K562 (cell line): ENCODE measurements at regions not wholly inside any gene's neighbourhood (a gene's known extent, or its start where the extent isn't known, plus 50 kb on each side); places are given as distances from the start of the nearest gene placed in this dataset.

Experiments used
- ATAC-seq: fragments of 200-7000 bp; cut with Tn5 transposase; 3 replicates; pipeline ENCODE4 v1.9.1; 2020; ENCODE audit warnings: moderate library complexity
- BruUV-seq: library from RNA; stranded (reverse); fragments of 400-500 nt; replicated peaks from 2 replicates; lab custom pipeline; 2021; lab: Mats Ljungman, UMichigan
- CTCF ChIA-PET: fragments of 300-600 bp; formaldehyde crosslinking; extraction: SDS; loops from one replicate; lab custom pipeline; 2021; ENCODE audit warnings: low intra/inter-chr PET ratio; lab: Yijun Ruan, JAX
- POLR2A ChIA-PET: fragments of 300-600, 350-650 bp; sonication (Branson Sonifier 250); formaldehyde crosslinking; extraction: SDS; loops from one replicate; lab custom pipeline; 2021; ENCODE audit warnings: antibody characterized with exemption, inconsistent platforms; lab: Yijun Ruan, JAX
- DNase-seq, 4 experiments: peaks; one replicate each; pipeline versions ENCODE4 v3.0.0 to v3.0.0-alpha.2; 2011 to 2018; ENCODE audit warnings: low spot score in 3 of 4, mixed read lengths in 3 of 4; ENCODE audit errors: extremely low read depth in 1 of 4
- FAIRE-seq: peaks from 2 replicates; lab custom pipeline; 2011; peaks lifted over from hg19 to GRCh38; lab: Jason Lieb, UNC
- H2AFZ ChIP-seq: 2 replicates; pipeline ENCODE4 v1.6.0; 2011; ENCODE audit warnings: low read depth, low read length, control low read depth, inconsistent platforms
- H3K27ac ChIP-seq: fragments of 200-600 bp; 3 replicates; pipeline ENCODE4 v1.8.0; 2011; ENCODE audit warnings: low read depth, mild to moderate bottlenecking, control low read depth, inconsistent platforms, low read length, moderate library complexity, mixed read lengths; ENCODE audit errors: extremely low read depth
- H3K27me3 ChIP-seq, 2 experiments: fragments of 300-600 bp in 1 of 2; 2 replicates in 1 of 2; 3 replicates in 1 of 2; pipeline versions ENCODE4 v1.6.0 to v1.8.0; 2011; ENCODE audit warnings: inconsistent platforms in 2 of 2, low read length in 2 of 2, mild to moderate bottlenecking in 1 of 2, mixed read lengths in 1 of 2, moderate library complexity in 1 of 2; ENCODE audit not compliant: control insufficient read depth in 2 of 2, insufficient read depth in 2 of 2
- H3K36me3 ChIP-seq: fragments of 300-600 bp; 3 replicates; pipeline ENCODE4 v1.8.0; 2011; ENCODE audit warnings: mild to moderate bottlenecking, low read length, inconsistent platforms; ENCODE audit not compliant: control insufficient read depth, insufficient read depth
- H3K4me1 ChIP-seq, 2 experiments: fragments of 200-600 bp in 1 of 2; replicated peaks in 1 of 2; 2 replicates in 1 of 2; 3 replicates in 1 of 2; pipeline versions ENCODE4 v1.5.1 to v1.8.0; 2011; ENCODE audit warnings: inconsistent platforms in 2 of 2, low read length in 2 of 2, mild to moderate bottlenecking in 1 of 2, mixed read lengths in 1 of 2, moderate library complexity in 1 of 2; ENCODE audit not compliant: control insufficient read depth in 2 of 2, insufficient read depth in 2 of 2
- H3K4me2 ChIP-seq: 2 replicates; pipeline ENCODE4 v1.6.1; 2011; ENCODE audit warnings: low read length, control low read depth, inconsistent platforms, mixed read lengths; ENCODE audit not compliant: insufficient read depth
- H3K4me3 ChIP-seq: fragments of 200-600 bp; sonication (generic), shearing (Covaris generic); 2 replicates; pipeline ENCODE4 v1.5.1; 2016; ENCODE audit warnings: control low read depth, inconsistent platforms
- H3K79me2 ChIP-seq: fragments of 200-600 bp; 3 replicates; pipeline ENCODE4 v1.8.0; 2011; ENCODE audit warnings: low read length, inconsistent platforms; ENCODE audit not compliant: control insufficient read depth, insufficient read depth
- H3K9ac ChIP-seq, 2 experiments: 2 replicates each; pipeline versions ENCODE4 v1.6.0 to v1.6.1; 2011; ENCODE audit warnings: low read depth in 2 of 2, low read length in 2 of 2, control low read depth in 1 of 2, inconsistent platforms in 1 of 2, mild to moderate bottlenecking in 1 of 2, mixed read lengths in 1 of 2; ENCODE audit not compliant: insufficient read depth in 1 of 2
- H3K9me1 ChIP-seq: one replicate; pipeline ENCODE4 v1.6.0; 2011; ENCODE audit warnings: inconsistent platforms, mild to moderate bottlenecking, low read length, moderate library complexity; ENCODE audit not compliant: control insufficient read depth, insufficient read depth
- H3K9me3 ChIP-seq: replicated peaks from 2 replicates; pipeline ENCODE4 v1.5.1; 2011; ENCODE audit warnings: low read depth, low read length, inconsistent platforms; ENCODE audit not compliant: control insufficient read depth, insufficient read depth
- H4K20me1 ChIP-seq: replicated peaks from 2 replicates; pipeline ENCODE4 v1.6.1; 2011; ENCODE audit warnings: low read length, inconsistent platforms, mixed read lengths; ENCODE audit not compliant: control insufficient read depth, insufficient read depth
- BMI1 ChIP-seq: fragments of 150-350 bp; IDR thresholded peaks from 2 replicates; pipeline ENCODE4 v1.6.1; 2014; ENCODE audit warnings: low read length
- ESRRA ChIP-seq: fragments of 450-650 bp; IDR thresholded peaks from 2 replicates; pipeline ENCODE4 v1.6.1; 2014; ENCODE audit warnings: low read depth, mild to moderate bottlenecking, moderate library complexity, borderline replicate concordance
- GATAD2A ChIP-seq: fragments of 450-650 bp; IDR thresholded peaks from 2 replicates; pipeline ENCODE4 v1.6.1; 2017
- HLTF ChIP-seq: fragments of 450-650 bp; IDR thresholded peaks from 2 replicates; pipeline ENCODE4 v1.6.1; 2016
- IRF2 ChIP-seq: sonication (generic); formaldehyde crosslinking; IDR thresholded peaks from 2 replicates; pipeline ENCODE4 v1.8.1; 2022; ENCODE audit warnings: mild to moderate bottlenecking, missing genetic modification reagents
- MCM3 ChIP-seq: fragments of 450-650 bp; IDR thresholded peaks from 2 replicates; pipeline ENCODE4 v1.6.1; 2016
- TGIF2 ChIP-seq: sonication (generic); formaldehyde crosslinking; IDR thresholded peaks from 2 replicates; pipeline ENCODE4 v1.8.1; 2022; ENCODE audit warnings: mild to moderate bottlenecking, missing genetic modification reagents, moderate library complexity
- WGBS: fragments of 100-300 bp; shearing (Covaris generic); methylation state at CpG from one replicate; pipeline ENCODE4 v1.1.6; 2016; ENCODE audit warnings: low coverage, mixed read lengths; ENCODE audit not compliant: insufficient coverage; ENCODE audit errors: missing lambda C conversion rate; 5-methylcytosine and 5-hydroxymethylcytosine counted together
- in situ Hi-C: fragments of 300-500 bp; cut with MboI; formaldehyde crosslinking; loops from 4 replicates; pipeline ENCODE4 v1.15.0; 2018; ENCODE audit warnings: inconsistent platforms, mixed read lengths
- intact Hi-C: fragments of 100-400 bp; cut with micrococcal nuclease; formaldehyde crosslinking; loops from 2 replicates; pipeline ENCODE4 v1.14.2; 2022
- TF ChIP-seq, protein P1 (sequence below), 2 experiments: fragments of 450-650 bp in 1 of 2; sonication (generic) in 1 of 2; formaldehyde crosslinking in 1 of 2; IDR thresholded peaks in 1 of 2; conservative IDR thresholded peaks in 1 of 2; 2 replicates each; pipeline versions ENCODE4 v1.6.1 to v1.8.1; 2016 to 2023; ENCODE audit warnings: mild to moderate bottlenecking in 2 of 2, moderate library complexity in 2 of 2, inconsistent platforms in 1 of 2, missing genetic modification reagents in 1 of 2
- TF ChIP-seq, protein P2 (sequence below): fragments of 250-450 bp; sonication (Bioruptor Pico); IDR thresholded peaks from 2 replicates; pipeline ENCODE4 v1.5.0; 2022; ENCODE audit warnings: mild to moderate bottlenecking
- TF ChIP-seq, protein P3 (sequence below), 2 experiments: fragments of 450-650 bp in 1 of 2; IDR thresholded peaks; 2 replicates each; pipeline ENCODE4 v1.6.1; 2011 to 2017; ENCODE audit warnings: low read depth in 2 of 2, antibody characterized with exemption in 1 of 2, borderline replicate concordance in 1 of 2, low read length in 1 of 2, mild to moderate bottlenecking in 1 of 2, mixed read lengths in 1 of 2; ENCODE audit not compliant: control insufficient read depth in 1 of 2

DNA sequence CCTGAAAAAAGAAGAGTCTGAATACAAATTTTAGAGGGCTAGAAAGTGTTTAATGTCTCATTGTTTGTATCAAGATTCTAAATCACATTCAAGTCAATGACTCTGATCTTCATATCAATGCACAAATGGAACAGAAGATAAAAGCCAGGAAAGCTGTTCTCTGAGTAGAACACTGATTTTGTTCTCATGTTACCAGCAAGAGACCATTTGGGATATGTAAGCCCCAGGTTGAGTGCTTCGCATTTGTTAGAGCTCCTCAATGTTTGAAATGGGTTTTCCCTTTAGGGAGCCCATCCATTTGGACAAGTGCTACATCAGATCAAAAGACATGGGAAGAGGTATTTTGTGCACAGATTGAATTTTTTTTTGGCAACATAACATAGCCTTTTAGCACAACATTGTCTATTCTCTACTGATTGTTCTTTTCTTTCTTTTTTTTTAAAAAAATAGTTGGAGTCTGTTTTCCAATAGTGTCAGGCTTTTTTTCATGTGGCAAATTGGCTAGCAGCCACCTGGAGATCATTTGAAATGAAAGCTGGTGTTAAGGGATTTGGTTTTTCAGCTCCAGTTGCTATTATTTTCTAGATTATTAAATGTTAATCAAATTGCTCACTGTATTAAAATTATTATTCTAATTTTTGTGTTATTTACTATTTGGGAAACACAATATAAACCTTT, 74.5 kb upstream of the ZPLD1 start:
- intact Hi-C loops = no loop called here
- H3K79me2 ChIP-seq = no peaks in the 10 kb centered on the region
- BruUV-seq = no TSS peak
- H3K27me3 ChIP-seq = no peaks in the 10 kb centered on the region
- H3K9ac ChIP-seq = no peak overlapping the region
- FAIRE-seq (no peak), ATAC-seq (no peak), DNase-seq (no peak)
- CTCF ChIA-PET = no interaction called here
- no peaks in the 10 kb centered on the region for H3K4me1 ChIP-seq
- no peak overlapping the region for H3K4me3 ChIP-seq
- no peaks in the 10 kb centered on the region for H3K9me3 ChIP-seq
- H3K36me3 ChIP-seq = no peaks in the 10 kb centered on the region
- 8% methylated on average over 1 of the region's 1 CpG for WGBS
- H3K27ac ChIP-seq = no peak overlapping the region
- POLR2A ChIA-PET = no interaction called here
- H3K4me2 ChIP-seq = no peak overlapping the region
- no peak overlapping the region for H2AFZ ChIP-seq
- H4K20me1 ChIP-seq = no peaks in the 10 kb centered on the region
- H3K9me1 ChIP-seq = no peaks in the 10 kb centered on the region
- TF ChIP-seq BMI1 (no peak), GATAD2A (no peak)
- TF ChIP-seq, protein P1, sequence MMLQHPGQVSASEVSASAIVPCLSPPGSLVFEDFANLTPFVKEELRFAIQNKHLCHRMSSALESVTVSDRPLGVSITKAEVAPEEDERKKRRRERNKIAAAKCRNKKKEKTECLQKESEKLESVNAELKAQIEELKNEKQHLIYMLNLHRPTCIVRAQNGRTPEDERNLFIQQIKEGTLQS (IDR thresholded peaks at IDR 0.05) = no peak
- TF ChIP-seq, protein P1 (CRISPR knock-in tag; conservative IDR thresholded peaks at IDR 0.05) = no peak
- in situ Hi-C loops = no loop called here

DNA sequence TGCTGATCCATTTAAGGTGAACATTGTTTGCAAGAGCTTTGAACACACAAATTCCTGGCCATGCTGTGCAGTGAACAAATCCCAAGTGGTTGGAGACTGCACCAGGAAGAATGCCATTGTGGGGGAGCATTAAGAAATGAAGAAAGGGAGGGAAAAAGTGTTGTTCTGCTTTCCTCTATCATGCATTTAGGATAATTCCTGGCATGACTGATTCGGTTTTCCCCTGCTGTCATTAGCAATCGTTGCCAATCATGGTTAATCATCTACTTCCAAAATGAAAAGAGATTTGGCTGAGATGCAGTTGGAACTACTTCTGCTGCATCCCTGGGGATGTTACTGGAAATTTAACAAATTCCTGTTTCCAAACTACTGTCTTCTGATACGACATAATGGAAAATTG, 73.7 kb upstream of the ZPLD1 start:
- Histone ChIP-seq H3K9ac (no peak overlapping the region), H2AFZ (no peak overlapping the region), H3K4me3 (no peak overlapping the region), H3K36me3 (no peaks in the 10 kb centered on the region), H3K9me1 (no peaks in the 10 kb centered on the region), H3K79me2 (no peaks in the 10 kb centered on the region), H3K27me3 (no peaks in the 10 kb centered on the region), H3K4me2 (no peak overlapping the region), H4K20me1 (no peaks in the 10 kb centered on the region), H3K4me1 (no peaks in the 10 kb centered on the region), H3K27ac (no peak overlapping the region), H3K9me3 (no peaks in the 10 kb centered on the region)
- DNase-seq (no peak), ATAC-seq (no peak), FAIRE-seq (no peak)
- ChIA-PET POLR2A (no interaction called here), CTCF (no interaction called here)
- WGBS = 0% methylated on average over 2 of the region's 3 CpGs
- no TSS peak for BruUV-seq
- intact Hi-C loops (no loop called here), in situ Hi-C loops (no loop called here)
- TF ChIP-seq IRF2 (CRISPR knock-in tag) = no peak
- no peak for TF ChIP-seq ESRRA
- TF ChIP-seq, protein P2, sequence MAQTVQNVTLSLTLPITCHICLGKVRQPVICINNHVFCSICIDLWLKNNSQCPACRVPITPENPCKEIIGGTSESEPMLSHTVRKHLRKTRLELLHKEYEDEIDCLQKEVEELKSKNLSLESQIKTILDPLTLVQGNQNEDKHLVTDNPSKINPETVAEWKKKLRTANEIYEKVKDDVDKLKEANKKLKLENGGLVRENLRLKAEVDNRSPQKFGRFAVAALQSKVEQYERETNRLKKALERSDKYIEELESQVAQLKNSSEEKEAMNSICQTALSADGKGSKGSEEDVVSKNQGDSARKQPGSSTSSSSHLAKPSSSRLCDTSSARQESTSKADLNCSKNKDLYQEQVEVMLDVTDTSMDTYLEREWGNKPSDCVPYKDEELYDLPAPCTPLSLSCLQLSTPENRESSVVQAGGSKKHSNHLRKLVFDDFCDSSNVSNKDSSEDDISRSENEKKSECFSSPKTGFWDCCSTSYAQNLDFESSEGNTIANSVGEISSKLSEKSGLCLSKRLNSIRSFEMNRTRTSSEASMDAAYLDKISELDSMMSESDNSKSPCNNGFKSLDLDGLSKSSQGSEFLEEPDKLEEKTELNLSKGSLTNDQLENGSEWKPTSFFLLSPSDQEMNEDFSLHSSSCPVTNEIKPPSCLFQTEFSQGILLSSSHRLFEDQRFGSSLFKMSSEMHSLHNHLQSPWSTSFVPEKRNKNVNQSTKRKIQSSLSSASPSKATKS (CRISPR knock-in tag) = no peak
- TF ChIP-seq, protein P3, sequence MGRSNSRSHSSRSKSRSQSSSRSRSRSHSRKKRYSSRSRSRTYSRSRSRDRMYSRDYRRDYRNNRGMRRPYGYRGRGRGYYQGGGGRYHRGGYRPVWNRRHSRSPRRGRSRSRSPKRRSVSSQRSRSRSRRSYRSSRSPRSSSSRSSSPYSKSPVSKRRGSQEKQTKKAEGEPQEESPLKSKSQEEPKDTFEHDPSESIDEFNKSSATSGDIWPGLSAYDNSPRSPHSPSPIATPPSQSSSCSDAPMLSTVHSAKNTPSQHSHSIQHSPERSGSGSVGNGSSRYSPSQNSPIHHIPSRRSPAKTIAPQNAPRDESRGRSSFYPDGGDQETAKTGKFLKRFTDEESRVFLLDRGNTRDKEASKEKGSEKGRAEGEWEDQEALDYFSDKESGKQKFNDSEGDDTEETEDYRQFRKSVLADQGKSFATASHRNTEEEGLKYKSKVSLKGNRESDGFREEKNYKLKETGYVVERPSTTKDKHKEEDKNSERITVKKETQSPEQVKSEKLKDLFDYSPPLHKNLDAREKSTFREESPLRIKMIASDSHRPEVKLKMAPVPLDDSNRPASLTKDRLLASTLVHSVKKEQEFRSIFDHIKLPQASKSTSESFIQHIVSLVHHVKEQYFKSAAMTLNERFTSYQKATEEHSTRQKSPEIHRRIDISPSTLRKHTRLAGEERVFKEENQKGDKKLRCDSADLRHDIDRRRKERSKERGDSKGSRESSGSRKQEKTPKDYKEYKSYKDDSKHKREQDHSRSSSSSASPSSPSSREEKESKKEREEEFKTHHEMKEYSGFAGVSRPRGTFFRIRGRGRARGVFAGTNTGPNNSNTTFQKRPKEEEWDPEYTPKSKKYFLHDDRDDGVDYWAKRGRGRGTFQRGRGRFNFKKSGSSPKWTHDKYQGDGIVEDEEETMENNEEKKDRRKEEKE (IDR thresholded peaks at IDR 0.05; ENCODE audit: borderline replicate concordance in 1 of 2, control insufficient read depth in 1 of 2, low read depth in 2 of 2, low read length in 1 of 2) = no peak
- TF ChIP-seq HLTF = no peak
- TF ChIP-seq MCM3 = no peak
- TF ChIP-seq TGIF2 (CRISPR knock-in tag) = no peak
